ENCODE measurements at regions not wholly inside any gene's neighbourhood (a gene's known extent, or its start where the extent isn't known, plus 50 kb on each side); places are given as distances from the start of the nearest gene placed in this dataset.

DNA sequence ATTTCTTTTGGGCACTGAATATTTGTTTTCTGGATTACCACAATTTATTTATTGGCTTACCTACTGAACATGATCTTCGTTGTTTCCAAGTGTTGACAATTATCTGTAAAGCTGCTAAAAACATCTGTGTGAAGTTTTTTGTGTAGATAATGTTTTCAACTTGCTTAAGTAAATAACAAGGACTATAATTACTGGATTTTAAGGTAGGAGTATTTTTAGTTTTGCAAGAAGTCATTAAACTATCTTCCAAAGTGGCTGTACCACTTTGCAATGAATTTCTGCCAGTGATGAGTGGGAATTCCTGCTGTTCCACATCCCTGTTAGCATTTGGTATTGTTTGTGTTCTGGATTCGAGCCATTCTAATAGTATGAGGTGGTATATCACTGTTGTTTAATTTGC is 702.2 kb downstream of the MECOM start:
- Histone ChIP-seq H2AFZ (ENCODE audit: low read length) (no peak overlapping the region), H3F3A (ENCODE audit: insufficient read depth, low read length) (0 out of 2 replicates have a peak, but pooled peaks cover 3% of the 10 kb centered on the region), H3K9me2 (ENCODE audit: low read depth, low read length) (no peaks in the 10 kb centered on the region), H3K4me1 (ENCODE audit: insufficient read depth, low read length, severe bottlenecking) (no peaks in the 10 kb centered on the region), H3K9ac (ENCODE audit: low read length) (no peak overlapping the region), H3K4me2 (ENCODE audit: low read length) (no peak overlapping the region), H3K27ac (ENCODE audit: low read depth, low read length, poor library complexity, severe bottlenecking) (no peak overlapping the region), H3K27me3 (ENCODE audit: insufficient read depth, low read length) (no peaks in the 10 kb centered on the region), H3K79me2 (ENCODE audit: insufficient read depth, low read length) (no peaks in the 10 kb centered on the region), H3K9me3 (ENCODE audit: low read length) (no peaks in the 10 kb centered on the region), H3K36me3 (ENCODE audit: insufficient read depth, low read length) (no peaks in the 10 kb centered on the region), H4K20me1 (ENCODE audit: insufficient read depth, low read length) (no peaks in the 10 kb centered on the region), H3K4me3 (ENCODE audit: low read depth, low read length, poor library complexity, severe bottlenecking) (no peak overlapping the region)
- TF ChIP-seq, protein P1, sequence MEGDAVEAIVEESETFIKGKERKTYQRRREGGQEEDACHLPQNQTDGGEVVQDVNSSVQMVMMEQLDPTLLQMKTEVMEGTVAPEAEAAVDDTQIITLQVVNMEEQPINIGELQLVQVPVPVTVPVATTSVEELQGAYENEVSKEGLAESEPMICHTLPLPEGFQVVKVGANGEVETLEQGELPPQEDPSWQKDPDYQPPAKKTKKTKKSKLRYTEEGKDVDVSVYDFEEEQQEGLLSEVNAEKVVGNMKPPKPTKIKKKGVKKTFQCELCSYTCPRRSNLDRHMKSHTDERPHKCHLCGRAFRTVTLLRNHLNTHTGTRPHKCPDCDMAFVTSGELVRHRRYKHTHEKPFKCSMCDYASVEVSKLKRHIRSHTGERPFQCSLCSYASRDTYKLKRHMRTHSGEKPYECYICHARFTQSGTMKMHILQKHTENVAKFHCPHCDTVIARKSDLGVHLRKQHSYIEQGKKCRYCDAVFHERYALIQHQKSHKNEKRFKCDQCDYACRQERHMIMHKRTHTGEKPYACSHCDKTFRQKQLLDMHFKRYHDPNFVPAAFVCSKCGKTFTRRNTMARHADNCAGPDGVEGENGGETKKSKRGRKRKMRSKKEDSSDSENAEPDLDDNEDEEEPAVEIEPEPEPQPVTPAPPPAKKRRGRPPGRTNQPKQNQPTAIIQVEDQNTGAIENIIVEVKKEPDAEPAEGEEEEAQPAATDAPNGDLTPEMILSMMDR (IDR thresholded peaks at IDR 0.05; ENCODE audit: low read length), result no peak

DNA sequence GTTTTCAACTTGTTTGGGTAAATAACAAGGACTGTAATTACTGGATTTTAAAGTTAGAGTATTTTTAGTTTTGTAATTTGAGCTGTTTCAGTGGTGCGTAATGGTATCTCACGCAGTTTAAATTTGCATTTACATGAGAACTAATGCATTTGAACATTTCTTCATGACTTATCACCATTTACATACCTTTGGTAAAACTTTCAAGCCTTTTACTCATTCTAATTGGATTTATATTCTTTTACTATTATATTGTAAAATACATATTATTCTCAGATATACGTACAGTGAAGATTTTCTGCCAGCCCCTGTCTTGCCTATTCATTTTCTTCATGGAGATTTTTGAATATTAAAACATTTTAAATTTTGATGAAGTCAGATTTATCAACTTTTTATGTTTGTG is 703.8 kb downstream of the MECOM start:
- no peak overlapping the region for H3K4me2 ChIP-seq (ENCODE audit: low read length)
- H3K27ac ChIP-seq (ENCODE audit: low read depth, low read length, poor library complexity, severe bottlenecking), result no peak overlapping the region
- no peaks in the 10 kb centered on the region for H3K9me2 ChIP-seq (ENCODE audit: low read depth, low read length)
- H4K20me1 ChIP-seq (ENCODE audit: insufficient read depth, low read length), result no peaks in the 10 kb centered on the region
- no peaks in the 10 kb centered on the region for H3F3A ChIP-seq (ENCODE audit: insufficient read depth, low read length)
- no peak overlapping the region for H3K9ac ChIP-seq (ENCODE audit: low read length)
- TF ChIP-seq, protein P1 (IDR thresholded peaks at IDR 0.05; ENCODE audit: low read length), result no peak
- no peak for TF ChIP-seq EZH2 (IDR thresholded peaks at IDR 0.05; ENCODE audit: borderline replicate concordance, low read length)
- H2AFZ ChIP-seq (ENCODE audit: low read length), result no peak overlapping the region
- H3K4me3 ChIP-seq (ENCODE audit: low read depth, low read length, poor library complexity, severe bottlenecking), result no peak overlapping the region
- H3K9me3 ChIP-seq (ENCODE audit: low read length), result no peaks in the 10 kb centered on the region
- no peaks in the 10 kb centered on the region for H3K79me2 ChIP-seq (ENCODE audit: insufficient read depth, low read length)
- H3K4me1 ChIP-seq (ENCODE audit: insufficient read depth, low read length, severe bottlenecking), result no peaks in the 10 kb centered on the region
- no peaks in the 10 kb centered on the region for H3K27me3 ChIP-seq (ENCODE audit: insufficient read depth, low read length)
- no peaks in the 10 kb centered on the region for H3K36me3 ChIP-seq (ENCODE audit: insufficient read depth, low read length)

DNA sequence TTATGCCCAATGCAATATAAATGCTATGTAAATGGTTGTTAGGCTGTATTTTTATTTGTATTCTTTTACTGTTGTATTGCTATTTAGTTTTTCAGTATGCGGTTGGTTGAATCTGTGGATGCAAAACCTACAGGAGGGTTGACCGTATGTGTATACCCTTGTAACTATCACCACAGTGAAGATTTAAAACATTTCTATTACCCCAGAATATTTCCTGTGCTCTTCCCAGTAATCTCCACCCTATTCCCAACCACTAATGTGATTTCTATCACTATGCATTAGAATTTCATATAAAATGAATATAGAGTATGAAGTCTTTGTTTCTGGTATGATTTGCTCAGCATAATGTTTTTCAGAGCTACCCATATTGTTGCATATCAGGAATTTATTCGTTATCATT is 705.0 kb downstream of the MECOM start:
- Histone ChIP-seq H3K9me3 (ENCODE audit: low read length) (no peaks in the 10 kb centered on the region), H3K9me2 (ENCODE audit: low read depth, low read length) (no peaks in the 10 kb centered on the region), H3K4me1 (ENCODE audit: insufficient read depth, low read length, severe bottlenecking) (no peaks in the 10 kb centered on the region), H3F3A (ENCODE audit: insufficient read depth, low read length) (no peaks in the 10 kb centered on the region), H3K4me3 (ENCODE audit: low read depth, low read length, poor library complexity, severe bottlenecking) (no peak overlapping the region), H3K9ac (ENCODE audit: low read length) (no peak overlapping the region), H3K27ac (ENCODE audit: low read depth, low read length, poor library complexity, severe bottlenecking) (no peak overlapping the region), H2AFZ (ENCODE audit: low read length) (no peak overlapping the region), H3K79me2 (ENCODE audit: insufficient read depth, low read length) (no peaks in the 10 kb centered on the region), H4K20me1 (ENCODE audit: insufficient read depth, low read length) (no peaks in the 10 kb centered on the region), H3K4me2 (ENCODE audit: low read length) (no peak overlapping the region), H3K36me3 (ENCODE audit: insufficient read depth, low read length) (no peaks in the 10 kb centered on the region), H3K27me3 (ENCODE audit: insufficient read depth, low read length) (no peaks in the 10 kb centered on the region)
- TF ChIP-seq EZH2 (IDR thresholded peaks at IDR 0.05; ENCODE audit: borderline replicate concordance, low read length), result no peak
- TF ChIP-seq, protein P1 (IDR thresholded peaks at IDR 0.05; ENCODE audit: low read length), result no peak
